ENCODE measurements at regions not wholly inside any gene's neighbourhood (a gene's known extent, or its start where the extent isn't known, plus 50 kb on each side); places are given as distances from the start of the nearest gene placed in this dataset.

- Histone ChIP-seq H3K14ac (ENCODE audit: low read length in 2 of 2) (no peak overlapping the region), H3K9ac (ENCODE audit: low read length) (no peak overlapping the region), H3K18ac (ENCODE audit: low read depth in 1 of 2, low read length in 2 of 2) (no peak overlapping the region), H2AFZ (ENCODE audit: low read depth, low read length) (no peak overlapping the region), H3K36me3 (ENCODE audit: control insufficient read depth in 1 of 2, insufficient read depth in 2 of 2, low read depth in 1 of 2, low read length in 2 of 2) (no peaks in the 10 kb centered on the region), H4K91ac (ENCODE audit: low read length) (no peak overlapping the region), H3K27ac (ENCODE audit: low read length, poor library complexity, severe bottlenecking) (no peak overlapping the region), H3K27me3 (ENCODE audit: control insufficient read depth in 1 of 2, insufficient read depth in 1 of 2, low read length in 2 of 2) (no peaks in the 10 kb centered on the region), H2BK12ac (ENCODE audit: low read length in 2 of 2) (no peak overlapping the region), H3K4me1 (ENCODE audit: control insufficient read depth, insufficient read depth, low read depth, low read length) (no peaks in the 10 kb centered on the region), H3K4ac (ENCODE audit: low read depth in 1 of 2, low read length in 2 of 2) (no peak overlapping the region), H3K9me3 (ENCODE audit: control insufficient read depth, low read length) (no peaks in the 10 kb centered on the region), H3K4me3 (ENCODE audit: insufficient read depth in 1 of 2, low read depth in 1 of 2, low read length in 2 of 2) (no peak overlapping the region), H2BK15ac (ENCODE audit: low read depth, poor library complexity, severe bottlenecking) (no peak overlapping the region), H4K8ac (ENCODE audit: low read length) (no peak overlapping the region), H3K4me2 (ENCODE audit: low read length, poor library complexity, severe bottlenecking) (no peak overlapping the region), H2BK120ac (ENCODE audit: low read depth, low read length) (no peak overlapping the region), H2BK5ac (ENCODE audit: low read depth, low read length, poor library complexity, severe bottlenecking) (no peak overlapping the region), H3K23ac (ENCODE audit: low read length in 2 of 2) (no peak overlapping the region), H3K79me1 (replicated peaks; ENCODE audit: low read length, poor library complexity, severe bottlenecking) (no peaks in the 10 kb centered on the region), H2AK5ac (ENCODE audit: low read length, severe bottlenecking) (no peak overlapping the region)
- no peak for DNase-seq
- 90% methylated on average over 2 of the region's 2 CpGs for WGBS
These were observed 811.6 kb downstream of the TLE4 start for GRCh38 chr9:80383331-80383730.

- no peak overlapping the region for H4K8ac ChIP-seq (ENCODE audit: low read length)
- no peak overlapping the region for H2BK120ac ChIP-seq (ENCODE audit: low read depth, low read length)
- H3K4me3 ChIP-seq (ENCODE audit: insufficient read depth in 1 of 2, low read depth in 1 of 2, low read length in 2 of 2) = no peak overlapping the region
- H3K9me3 ChIP-seq (ENCODE audit: control insufficient read depth, low read length) = no peaks in the 10 kb centered on the region
- H2BK15ac ChIP-seq (ENCODE audit: low read depth, poor library complexity, severe bottlenecking) = no peak overlapping the region
- H3K27me3 ChIP-seq (ENCODE audit: control insufficient read depth in 1 of 2, insufficient read depth in 1 of 2, low read length in 2 of 2) = no peaks in the 10 kb centered on the region
- no peak overlapping the region for H2AFZ ChIP-seq (ENCODE audit: low read depth, low read length)
- no peak overlapping the region for H2BK5ac ChIP-seq (ENCODE audit: low read depth, low read length, poor library complexity, severe bottlenecking)
- H3K23ac ChIP-seq (ENCODE audit: low read length in 2 of 2) = no peak overlapping the region
- DNase-seq = no peak
- H3K9ac ChIP-seq (ENCODE audit: low read length) = no peak overlapping the region
- no peak overlapping the region for H3K27ac ChIP-seq (ENCODE audit: low read length, poor library complexity, severe bottlenecking)
- H3K4me2 ChIP-seq (ENCODE audit: low read length, poor library complexity, severe bottlenecking) = no peak overlapping the region
- H3K79me1 ChIP-seq (replicated peaks; ENCODE audit: low read length, poor library complexity, severe bottlenecking) = no peaks in the 10 kb centered on the region
- no peak overlapping the region for H3K18ac ChIP-seq (ENCODE audit: low read depth in 1 of 2, low read length in 2 of 2)
- H3K14ac ChIP-seq (ENCODE audit: low read length in 2 of 2) = no peak overlapping the region
- no peaks in the 10 kb centered on the region for H3K36me3 ChIP-seq (ENCODE audit: control insufficient read depth in 1 of 2, insufficient read depth in 2 of 2, low read depth in 1 of 2, low read length in 2 of 2)
- H2AK5ac ChIP-seq (ENCODE audit: low read length, severe bottlenecking) = no peak overlapping the region
- H4K91ac ChIP-seq (ENCODE audit: low read length) = no peak overlapping the region
- H3K4me1 ChIP-seq (ENCODE audit: control insufficient read depth, insufficient read depth, low read depth, low read length) = no peaks in the 10 kb centered on the region
- no peak overlapping the region for H3K4ac ChIP-seq (ENCODE audit: low read depth in 1 of 2, low read length in 2 of 2)
- H2BK12ac ChIP-seq (ENCODE audit: low read length in 2 of 2) = no peak overlapping the region
- 76% methylated on average over 4 of the region's 5 CpGs for WGBS
These were observed 810.6 kb downstream of the TLE4 start for GRCh38 chr9:80382211-80382891.

- H3K27me3 ChIP-seq (ENCODE audit: control insufficient read depth in 1 of 2, insufficient read depth in 1 of 2, low read length in 2 of 2) = no peaks in the 10 kb centered on the region
- H3K4ac ChIP-seq (ENCODE audit: low read depth in 1 of 2, low read length in 2 of 2) = no peak overlapping the region
- no peaks in the 10 kb centered on the region for H3K4me1 ChIP-seq (ENCODE audit: control insufficient read depth, insufficient read depth, low read depth, low read length)
- no peak overlapping the region for H3K23ac ChIP-seq (ENCODE audit: low read length in 2 of 2)
- H3K14ac ChIP-seq (ENCODE audit: low read length in 2 of 2) = no peak overlapping the region
- H3K9me3 ChIP-seq (ENCODE audit: control insufficient read depth, low read length) = no peaks in the 10 kb centered on the region
- H2AFZ ChIP-seq (ENCODE audit: low read depth, low read length) = no peak overlapping the region
- no peak overlapping the region for H4K91ac ChIP-seq (ENCODE audit: low read length)
- H3K9ac ChIP-seq (ENCODE audit: low read length) = no peak overlapping the region
- no peak overlapping the region for H2BK12ac ChIP-seq (ENCODE audit: low read length in 2 of 2)
- no peak overlapping the region for H2BK120ac ChIP-seq (ENCODE audit: low read depth, low read length)
- no peak overlapping the region for H3K27ac ChIP-seq (ENCODE audit: low read length, poor library complexity, severe bottlenecking)
- no peak overlapping the region for H3K4me2 ChIP-seq (ENCODE audit: low read length, poor library complexity, severe bottlenecking)
- H3K18ac ChIP-seq (ENCODE audit: low read depth in 1 of 2, low read length in 2 of 2) = no peak overlapping the region
- H3K4me3 ChIP-seq (ENCODE audit: insufficient read depth in 1 of 2, low read depth in 1 of 2, low read length in 2 of 2) = no peak overlapping the region
- no peak for DNase-seq
- no peak overlapping the region for H2BK15ac ChIP-seq (ENCODE audit: low read depth, poor library complexity, severe bottlenecking)
- H2AK5ac ChIP-seq (ENCODE audit: low read length, severe bottlenecking) = no peak overlapping the region
- no peaks in the 10 kb centered on the region for H3K36me3 ChIP-seq (ENCODE audit: control insufficient read depth in 1 of 2, insufficient read depth in 2 of 2, low read depth in 1 of 2, low read length in 2 of 2)
- WGBS = 99% methylated on average over 4 of the region's 4 CpGs
- no peak overlapping the region for H2BK5ac ChIP-seq (ENCODE audit: low read depth, low read length, poor library complexity, severe bottlenecking)
- no peak overlapping the region for H4K8ac ChIP-seq (ENCODE audit: low read length)
- H3K79me1 ChIP-seq (replicated peaks; ENCODE audit: low read length, poor library complexity, severe bottlenecking) = no peaks in the 10 kb centered on the region
These were observed 808.5 kb downstream of the TLE4 start for GRCh38 chr9:80380301-80380700.

- Histone ChIP-seq H3K4me1 (ENCODE audit: control insufficient read depth, insufficient read depth, low read depth, low read length) (no peaks in the 10 kb centered on the region), H2BK15ac (ENCODE audit: low read depth, poor library complexity, severe bottlenecking) (no peak overlapping the region)
- 96% methylated on average over 4 of the region's 5 CpGs for WGBS
These were observed 807.0 kb downstream of the TLE4 start for GRCh38 chr9:80378669-80379293.

More at GRCh38 chr9:80378669-80379293, 807.0 kb downstream of the TLE4 start:
- Histone ChIP-seq H3K9ac (ENCODE audit: low read length) (no peak overlapping the region), H3K18ac (ENCODE audit: low read depth in 1 of 2, low read length in 2 of 2) (no peak overlapping the region), H4K8ac (ENCODE audit: low read length) (no peak overlapping the region), H3K4me3 (ENCODE audit: insufficient read depth in 1 of 2, low read depth in 1 of 2, low read length in 2 of 2) (no peak overlapping the region), H3K27ac (ENCODE audit: low read length, poor library complexity, severe bottlenecking) (no peak overlapping the region), H2AK5ac (ENCODE audit: low read length, severe bottlenecking) (no peak overlapping the region), H3K79me1 (replicated peaks; ENCODE audit: low read length, poor library complexity, severe bottlenecking) (no peaks in the 10 kb centered on the region), H2BK5ac (ENCODE audit: low read depth, low read length, poor library complexity, severe bottlenecking) (no peak overlapping the region), H3K4ac (ENCODE audit: low read depth in 1 of 2, low read length in 2 of 2) (no peak overlapping the region), H3K4me2 (ENCODE audit: low read length, poor library complexity, severe bottlenecking) (no peak overlapping the region), H4K91ac (ENCODE audit: low read length) (no peak overlapping the region), H2BK12ac (ENCODE audit: low read length in 2 of 2) (no peak overlapping the region), H2AFZ (ENCODE audit: low read depth, low read length) (no peak overlapping the region), H3K27me3 (ENCODE audit: control insufficient read depth in 1 of 2, insufficient read depth in 1 of 2, low read length in 2 of 2) (no peaks in the 10 kb centered on the region), H3K23ac (ENCODE audit: low read length in 2 of 2) (peak overlapping the region in 1 of 2 experiments; percentile 24), H3K9me3 (ENCODE audit: control insufficient read depth, low read length) (no peaks in the 10 kb centered on the region), H3K36me3 (ENCODE audit: control insufficient read depth in 1 of 2, insufficient read depth in 2 of 2, low read depth in 1 of 2, low read length in 2 of 2) (no peaks in the 10 kb centered on the region), H2BK120ac (ENCODE audit: low read depth, low read length) (no peak overlapping the region), H3K14ac (ENCODE audit: low read length in 2 of 2) (no peak overlapping the region)
- no peak for DNase-seq

Data from mesenchymal stem cell (in vitro differentiated cells and primary cell).